ENCODE measurements at regions not wholly inside any gene's neighbourhood (a gene's known extent, or its start where the extent isn't known, plus 50 kb on each side); places are given as distances from the start of the nearest gene placed in this dataset.

- TF ChIP-seq, protein P1, sequence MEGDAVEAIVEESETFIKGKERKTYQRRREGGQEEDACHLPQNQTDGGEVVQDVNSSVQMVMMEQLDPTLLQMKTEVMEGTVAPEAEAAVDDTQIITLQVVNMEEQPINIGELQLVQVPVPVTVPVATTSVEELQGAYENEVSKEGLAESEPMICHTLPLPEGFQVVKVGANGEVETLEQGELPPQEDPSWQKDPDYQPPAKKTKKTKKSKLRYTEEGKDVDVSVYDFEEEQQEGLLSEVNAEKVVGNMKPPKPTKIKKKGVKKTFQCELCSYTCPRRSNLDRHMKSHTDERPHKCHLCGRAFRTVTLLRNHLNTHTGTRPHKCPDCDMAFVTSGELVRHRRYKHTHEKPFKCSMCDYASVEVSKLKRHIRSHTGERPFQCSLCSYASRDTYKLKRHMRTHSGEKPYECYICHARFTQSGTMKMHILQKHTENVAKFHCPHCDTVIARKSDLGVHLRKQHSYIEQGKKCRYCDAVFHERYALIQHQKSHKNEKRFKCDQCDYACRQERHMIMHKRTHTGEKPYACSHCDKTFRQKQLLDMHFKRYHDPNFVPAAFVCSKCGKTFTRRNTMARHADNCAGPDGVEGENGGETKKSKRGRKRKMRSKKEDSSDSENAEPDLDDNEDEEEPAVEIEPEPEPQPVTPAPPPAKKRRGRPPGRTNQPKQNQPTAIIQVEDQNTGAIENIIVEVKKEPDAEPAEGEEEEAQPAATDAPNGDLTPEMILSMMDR (IDR thresholded peaks at IDR 0.05; ENCODE audit: insufficient read depth, low read length, poor library complexity, severe bottlenecking), result no peak
- no peaks in the 10 kb centered on the region for H3K27me3 ChIP-seq (replicated peaks; ENCODE audit: control insufficient read depth, insufficient read depth, low read length)
- DNase-seq (ENCODE audit: extremely low read depth, insufficient read length), result no peak
- no peak overlapping the region for H3K4me3 ChIP-seq (replicated peaks; ENCODE audit: low read depth, low read length)
- H3K36me3 ChIP-seq (ENCODE audit: control insufficient read depth, insufficient read depth, low read length), result no peaks in the 10 kb centered on the region
These were observed 1300.8 kb upstream of the TENM3 start for GRCh38 chr4:180942367-180942916.

DNA sequence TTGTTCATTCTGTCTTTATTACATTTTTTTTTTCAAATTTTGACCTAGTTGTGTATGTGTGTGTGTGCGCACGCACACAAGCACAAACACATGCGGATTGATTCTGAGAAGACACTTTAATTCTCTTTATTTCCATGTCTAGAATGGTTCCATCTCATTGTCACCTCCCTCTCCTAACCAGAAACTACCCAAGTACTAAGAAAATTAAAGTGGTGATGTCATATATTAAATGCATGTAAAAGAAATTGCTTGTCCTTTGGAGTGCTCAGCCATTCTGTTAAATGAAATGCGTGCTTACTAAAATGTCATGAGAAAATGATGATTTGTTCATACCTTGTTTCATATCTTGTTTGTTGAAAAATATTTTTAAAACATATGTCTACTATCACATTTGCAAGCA lies 1297.0 kb upstream of the TENM3 start:
- no peak overlapping the region for H3K4me3 ChIP-seq (replicated peaks; ENCODE audit: low read depth, low read length)
- no peaks in the 10 kb centered on the region for H3K36me3 ChIP-seq (ENCODE audit: control insufficient read depth, insufficient read depth, low read length)
- TF ChIP-seq, protein P1 (IDR thresholded peaks at IDR 0.05; ENCODE audit: insufficient read depth, low read length, poor library complexity, severe bottlenecking), result no peak
- no peak for DNase-seq (ENCODE audit: extremely low read depth, insufficient read length)
- H3K27me3 ChIP-seq (replicated peaks; ENCODE audit: control insufficient read depth, insufficient read depth, low read length), result no peaks in the 10 kb centered on the region

- Histone ChIP-seq H3K27me3 (replicated peaks; ENCODE audit: control insufficient read depth, insufficient read depth, low read length) (no peaks in the 10 kb centered on the region), H3K4me3 (replicated peaks; ENCODE audit: low read depth, low read length) (no peak overlapping the region), H3K36me3 (ENCODE audit: control insufficient read depth, insufficient read depth, low read length) (no peaks in the 10 kb centered on the region)
- DNase-seq (ENCODE audit: extremely low read depth, insufficient read length), result no peak
- TF ChIP-seq, protein P1 (IDR thresholded peaks at IDR 0.05; ENCODE audit: insufficient read depth, low read length, poor library complexity, severe bottlenecking), result no peak
These were observed 1295.8 kb upstream of the TENM3 start for GRCh38 chr4:180947425-180947824.

- H3K36me3 ChIP-seq (ENCODE audit: control insufficient read depth, insufficient read depth, low read length), result no peaks in the 10 kb centered on the region
- no peaks in the 10 kb centered on the region for H3K27me3 ChIP-seq (replicated peaks; ENCODE audit: control insufficient read depth, insufficient read depth, low read length)
- no peak for DNase-seq (ENCODE audit: extremely low read depth, insufficient read length)
- TF ChIP-seq, protein P1 (IDR thresholded peaks at IDR 0.05; ENCODE audit: insufficient read depth, low read length, poor library complexity, severe bottlenecking), result no peak
- H3K4me3 ChIP-seq (replicated peaks; ENCODE audit: low read depth, low read length), result no peak overlapping the region
These were observed 1293.6 kb upstream of the TENM3 start for GRCh38 chr4:180949424-180950213.

GRCh38 chr4:180950377-180950776 lies 1292.8 kb upstream of the TENM3 start:
- Histone ChIP-seq H3K36me3 (ENCODE audit: control insufficient read depth, insufficient read depth, low read length) (no peaks in the 10 kb centered on the region), H3K4me3 (replicated peaks; ENCODE audit: low read depth, low read length) (no peak overlapping the region), H3K27me3 (replicated peaks; ENCODE audit: control insufficient read depth, insufficient read depth, low read length) (no peaks in the 10 kb centered on the region)
- TF ChIP-seq, protein P1 (IDR thresholded peaks at IDR 0.05; ENCODE audit: insufficient read depth, low read length, poor library complexity, severe bottlenecking), result no peak
- no peak for DNase-seq (ENCODE audit: extremely low read depth, insufficient read length)
